Omental fat pad (tissue), 3 donors: ENCODE measurements at regions not wholly inside any gene's neighbourhood (a gene's known extent, or its start where the extent isn't known, plus 50 kb on each side); places are given as distances from the start of the nearest gene placed in this dataset.

ENCODE experiments used
- ATAC-seq: fragments of 150-250 bp; one replicate; pipeline ENCODE4 v1.9.1; 2016; ENCODE audit warnings: mild to moderate bottlenecking, moderate library complexity; ENCODE audit not compliant: low FRiP score
- DNase-seq: peaks from one replicate; pipeline ENCODE4 v3.0.0-alpha.2; 2019; ENCODE audit warnings: low spot score
- CTCF ChIP-seq, 3 donors: fragments of 450-650 bp; IDR thresholded peaks; one replicate each; pipeline ENCODE4 v1.5.1; 2016 to 2017; ENCODE audit warnings: antibody characterized with exemption in 3 of 3, mild to moderate bottlenecking in 3 of 3, moderate library complexity in 2 of 3

DNA sequence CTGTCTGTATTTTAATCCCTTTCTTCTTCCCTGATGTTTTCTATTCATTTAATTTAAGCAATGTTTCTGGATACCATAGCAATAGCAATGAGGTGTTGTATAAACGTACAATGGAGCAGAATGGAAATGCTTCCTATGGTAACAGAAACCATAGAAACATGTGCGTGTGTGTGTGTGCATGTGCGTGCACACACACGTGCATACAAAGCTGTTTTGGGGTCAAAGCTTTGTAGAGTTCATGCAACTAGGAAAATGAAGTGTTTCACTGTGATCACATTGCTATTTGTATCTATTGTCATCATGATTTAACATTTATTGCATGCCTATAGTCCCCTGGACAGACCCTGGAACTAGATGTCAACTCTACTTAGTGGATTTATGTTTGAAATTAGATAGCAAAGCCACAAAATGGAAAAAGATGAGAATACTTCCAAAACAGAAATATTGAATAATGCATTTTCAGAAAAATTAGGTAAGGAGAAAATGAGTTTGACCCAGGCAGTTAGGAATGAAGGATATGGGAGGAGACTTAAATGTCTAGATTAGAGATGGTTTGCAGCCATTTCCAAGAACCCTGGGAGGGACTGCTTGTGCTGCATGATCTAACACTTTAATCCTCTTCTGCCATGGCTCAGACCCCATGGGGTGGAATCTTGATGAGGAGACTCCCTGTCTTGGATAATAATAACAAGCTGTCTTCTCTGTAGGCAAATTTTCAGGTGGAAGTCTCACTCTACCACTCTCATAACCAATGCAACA lies 124.4 kb downstream of the TRMT11 start:
- ATAC-seq = no peak
- no peak for TF ChIP-seq CTCF (IDR thresholded peaks at IDR 0.05)
- no peak for DNase-seq

DNA sequence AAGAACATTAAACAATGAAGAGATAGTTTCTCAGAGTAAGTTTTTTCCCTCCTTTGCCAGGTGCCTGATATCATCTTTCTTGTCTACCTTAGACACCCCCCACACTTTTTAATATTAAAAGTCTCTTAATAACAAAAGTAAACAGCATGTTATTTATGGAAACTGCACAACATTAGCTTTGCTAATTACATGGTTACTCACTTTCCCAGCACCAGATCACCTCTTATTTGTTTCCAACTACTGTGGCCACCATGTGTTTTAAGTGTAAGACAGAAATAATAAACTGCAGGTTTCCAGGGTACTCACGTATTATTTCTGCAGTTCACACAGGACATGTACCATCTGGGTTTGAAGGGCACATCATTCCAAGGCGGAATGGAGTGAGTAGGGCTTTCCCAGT lies 125.0 kb downstream of the TRMT11 start:
- ATAC-seq (no peak), DNase-seq (no peak)
- TF ChIP-seq CTCF (IDR thresholded peaks at IDR 0.05) = no peak

DNA sequence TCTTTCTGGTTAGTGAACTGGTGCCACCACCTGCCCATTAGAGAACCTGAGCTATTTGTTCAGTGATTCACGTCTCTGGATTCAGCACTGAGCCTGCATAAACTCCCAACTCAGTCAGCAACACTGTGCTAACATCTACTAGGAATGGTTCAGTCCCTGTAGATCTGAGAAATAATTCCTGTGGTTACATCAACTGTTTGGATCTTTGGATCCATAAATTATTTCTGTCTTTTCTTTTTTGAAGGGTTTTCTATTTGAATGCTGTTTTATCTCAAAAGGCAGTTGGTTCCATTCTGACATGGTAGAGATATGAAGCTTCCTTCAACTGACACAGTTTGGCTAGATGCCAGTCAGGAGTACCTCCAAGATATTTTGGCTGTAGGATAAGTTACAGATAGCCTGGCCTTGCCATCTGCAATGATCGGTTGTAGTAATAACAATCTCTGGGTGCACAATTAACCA lies 125.9 kb downstream of the TRMT11 start:
- no peak for TF ChIP-seq CTCF (IDR thresholded peaks at IDR 0.05)
- ATAC-seq = peak; percentile 76

DNA sequence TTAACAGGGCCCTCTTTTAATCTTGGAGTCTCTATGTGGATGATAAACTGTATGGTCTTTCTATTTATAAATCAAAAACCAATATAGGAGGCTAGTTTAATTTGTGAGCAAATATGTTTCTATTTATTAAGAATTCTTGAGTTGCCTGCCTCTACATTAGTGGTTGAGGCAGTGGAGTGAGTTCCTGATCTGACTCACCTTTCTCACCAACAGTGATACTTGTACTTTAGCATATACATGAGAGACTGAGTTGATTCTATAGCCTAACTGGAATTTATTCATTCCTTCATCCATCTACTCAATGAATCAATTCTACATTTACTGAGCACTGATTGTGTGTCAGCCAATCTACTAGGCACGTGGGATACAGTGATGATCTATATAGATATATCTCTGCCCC lies 126.9 kb downstream of the TRMT11 start:
- no peak for TF ChIP-seq CTCF (IDR thresholded peaks at IDR 0.05)
- ATAC-seq (no peak), DNase-seq (no peak)

More for the DNA sequence above, 125.9 kb downstream of the TRMT11 start:
- no peak for DNase-seq

GRCh38 chr6:126117251-126117650 lies 130.9 kb downstream of the TRMT11 start:
- ATAC-seq = no peak
- DNase-seq = no peak
- TF ChIP-seq CTCF (IDR thresholded peaks at IDR 0.05) = no peak

- ATAC-seq (no peak), DNase-seq (no peak)
- TF ChIP-seq CTCF (IDR thresholded peaks at IDR 0.05) = no peak
Measured at GRCh38 chr6:126118058-126118755, 131.9 kb downstream of the TRMT11 start.

DNA sequence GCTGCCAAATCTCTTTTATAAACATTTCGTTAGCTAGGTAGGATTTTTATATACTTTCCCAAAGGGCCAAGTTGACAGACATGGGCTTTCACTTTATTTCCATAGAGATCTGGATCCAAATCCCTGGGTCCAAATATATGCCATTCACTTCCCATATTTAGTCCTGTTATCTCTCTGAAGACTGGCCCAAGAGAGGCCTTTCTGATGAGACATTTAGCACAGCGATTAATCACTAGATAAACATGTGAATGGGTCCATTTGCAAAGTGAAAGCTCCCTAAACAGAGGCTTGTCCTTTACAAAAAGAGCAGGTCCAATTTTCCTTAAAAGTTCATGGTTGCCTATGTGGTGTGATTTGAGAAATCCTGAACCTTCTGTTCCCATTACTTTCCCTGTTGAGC lies 132.6 kb downstream of the TRMT11 start:
- TF ChIP-seq CTCF (IDR thresholded peaks at IDR 0.05) = no peak
- ATAC-seq (no peak), DNase-seq (no peak)
